ENCODE measurements at regions not wholly inside any gene's neighbourhood (a gene's known extent, or its start where the extent isn't known, plus 50 kb on each side); places are given as distances from the start of the nearest gene placed in this dataset.

- Histone ChIP-seq H3K27me3 (no peaks in the 10 kb centered on the region), H3K9me3 (peaks cover 0 to 3% (median 0%) of the 10 kb centered on the region in 4 donors), H3K27ac (no peak overlapping the region), H3K4me1 (no peaks in the 10 kb centered on the region), H3K36me3 (no peaks in the 10 kb centered on the region), H3K4me3 (no peak overlapping the region)
- no peak for ATAC-seq
- intact Hi-C loops (cut with DNase I), result no loop called here
- TF ChIP-seq CTCF (IDR thresholded peaks at IDR 0.05) (no peak), POLR2A (IDR thresholded peaks at IDR 0.05) (no peak)
- no peak for DNase-seq
- 30% methylated on average over 2 of the region's 15 CpGs for WGBS (ENCODE audit: insufficient coverage, low coverage, low lambda C conversion rate, missing lambda C conversion rate)
Observed at GRCh38 chr12:34368079-34368478, 345.8 kb downstream of the ALG10 start.

GRCh38 chr12:34371050-34371449, 348.8 kb downstream of the ALG10 start:
- Histone ChIP-seq H3K4me3 (no peak overlapping the region), H3K36me3 (no peaks in the 10 kb centered on the region), H3K27ac (no peak overlapping the region), H3K9me3 (peaks cover 0 to 3% (median 0%) of the 10 kb centered on the region in 4 donors), H3K4me1 (no peaks in the 10 kb centered on the region), H3K27me3 (no peaks in the 10 kb centered on the region)
- no peak for DNase-seq
- no peak for ATAC-seq
- intact Hi-C loops (cut with DNase I), result no loop called here
- WGBS (ENCODE audit: insufficient coverage, low coverage, low lambda C conversion rate, missing lambda C conversion rate), result 20% methylated on average over 5 of the region's 17 CpGs
- no peak for TF ChIP-seq POLR2A (IDR thresholded peaks at IDR 0.05)
- no peak for TF ChIP-seq CTCF (IDR thresholded peaks at IDR 0.05)

GRCh38 chr12:34372003-34372402, 349.7 kb downstream of the ALG10 start:
- intact Hi-C loops (cut with DNase I), result no loop called here
- Histone ChIP-seq H3K9me3 (peaks cover 0 to 3% (median 0%) of the 10 kb centered on the region in 4 donors), H3K27ac (no peak overlapping the region), H3K4me1 (no peaks in the 10 kb centered on the region), H3K27me3 (no peaks in the 10 kb centered on the region), H3K36me3 (no peaks in the 10 kb centered on the region), H3K4me3 (no peak overlapping the region)
- DNase-seq, result no peak
- 32% methylated on average over 9 of the region's 21 CpGs for WGBS (ENCODE audit: insufficient coverage, low coverage, low lambda C conversion rate, missing lambda C conversion rate)
- ATAC-seq, result no peak
- no peak for TF ChIP-seq CTCF (IDR thresholded peaks at IDR 0.05)
- no peak for TF ChIP-seq POLR2A (IDR thresholded peaks at IDR 0.05)

GRCh38 chr12:34373926-34374325, 351.6 kb downstream of the ALG10 start:
- DNase-seq, result no peak
- peaks cover 0 to 3% (median 0%) of the 10 kb centered on the region in 4 donors for H3K9me3 ChIP-seq
- 62% methylated on average over 12 of the region's 25 CpGs for WGBS (ENCODE audit: insufficient coverage, low coverage, low lambda C conversion rate, missing lambda C conversion rate)

More at GRCh38 chr12:34373926-34374325, 351.6 kb downstream of the ALG10 start:
- no peaks in the 10 kb centered on the region for H3K4me1 ChIP-seq
- no peaks in the 10 kb centered on the region for H3K36me3 ChIP-seq
- H3K27me3 ChIP-seq, result no peaks in the 10 kb centered on the region
- H3K4me3 ChIP-seq, result no peak overlapping the region
- ATAC-seq, result no peak
- H3K27ac ChIP-seq, result no peak overlapping the region
- no peak for TF ChIP-seq POLR2A (IDR thresholded peaks at IDR 0.05)
- no peak for TF ChIP-seq CTCF (IDR thresholded peaks at IDR 0.05)
- intact Hi-C loops (cut with DNase I), result no loop called here
